Pancreas (tissue), 10 donors: ENCODE measurements at regions not wholly inside any gene's neighbourhood (a gene's known extent, or its start where the extent isn't known, plus 50 kb on each side); places are given as distances from the start of the nearest gene placed in this dataset.

ENCODE experiments used
- ATAC-seq, 4 donors: fragments of 200-7000 bp; cut with Tn5 transposase; one replicate each; pipeline versions ENCODE4 v1.8.0 to v1.9.1; 2020; ENCODE audit warnings: mild to moderate bottlenecking in 4 of 4, moderate library complexity in 4 of 4
- DNase-seq, 6 donors: peaks; one replicate each; pipeline ENCODE4 v3.0.0-alpha.2; 2020
- FAIRE-seq: peaks from 2 replicates; lab custom pipeline; 2012; peaks lifted over from hg19 to GRCh38; lab: Jason Lieb, UNC
- H3K27ac ChIP-seq, 4 donors: fragments of 200-600 bp; sonication (generic); 1 replicate in 3 of 4; 2 replicates in 1 of 4; pipeline versions ENCODE4 v1.5.0 to v1.8.0; 2020
- H3K27me3 ChIP-seq, 4 donors: fragments of 200-600 bp; one replicate each; pipeline ENCODE4 v1.8.0; 2021
- H3K36me3 ChIP-seq, 3 donors: fragments of 200-600 bp; sonication (generic) in 1 of 3; one replicate each; pipeline versions ENCODE4 v1.5.0 to v1.8.0; 2020 to 2021
- H3K4me1 ChIP-seq, 3 donors: fragments of 200-600 bp; one replicate each; pipeline ENCODE4 v1.8.0; 2021
- H3K4me3 ChIP-seq, 4 donors: fragments of 200-600 bp; sonication (generic) in 2 of 4; one replicate each; pipeline versions ENCODE4 v1.5.0 to v1.8.0; 2020 to 2021
- H3K9me3 ChIP-seq, 4 donors: fragments of 200-600 bp; one replicate each; pipeline ENCODE4 v1.8.0; 2021
- WGBS, 2 donors: extraction: QIAGEN DNeasy Blood & Tissue Kit; methylation state at CpG; one replicate each; pipeline ENCODE4 v1.1.7; 2013; 5-methylcytosine and 5-hydroxymethylcytosine counted together
- intact Hi-C, 3 donors: fragments of 100-400 bp; cut with DNase I; formaldehyde crosslinking; loops; one replicate each; pipeline versions ENCODE4 v1.11.1 to v1.14.2; 2022
- TF ChIP-seq, protein P1 (sequence below), 4 donors: fragments of 200-600 bp; sonication (generic) in 3 of 4; IDR thresholded peaks; one replicate each; pipeline versions ENCODE4 v1.5.0 to v1.8.0; 2021; ENCODE audit warnings: antibody characterized with exemption in 4 of 4
- donor health status: healthy with polysubstance abuse.
- donor health status: DM: no; HTN: no; CAD: no; lungs with moderate emphysema.
- donor health status: DM: no; HTN: no; CAD: no.
- donor health status: control.
- donor health status: control.
- donor health status: Bipolar disorder and iron deficiency.
- donor health status: DM: yes; HTN: yes; CAD: no.
- donor health status: DM: no; HTN: no; CAD: no.
- donor health status: DM: no; HTN: no; CAD: no.
- donor health status: DM: yes; HTN: yes; CAD: no.

DNA sequence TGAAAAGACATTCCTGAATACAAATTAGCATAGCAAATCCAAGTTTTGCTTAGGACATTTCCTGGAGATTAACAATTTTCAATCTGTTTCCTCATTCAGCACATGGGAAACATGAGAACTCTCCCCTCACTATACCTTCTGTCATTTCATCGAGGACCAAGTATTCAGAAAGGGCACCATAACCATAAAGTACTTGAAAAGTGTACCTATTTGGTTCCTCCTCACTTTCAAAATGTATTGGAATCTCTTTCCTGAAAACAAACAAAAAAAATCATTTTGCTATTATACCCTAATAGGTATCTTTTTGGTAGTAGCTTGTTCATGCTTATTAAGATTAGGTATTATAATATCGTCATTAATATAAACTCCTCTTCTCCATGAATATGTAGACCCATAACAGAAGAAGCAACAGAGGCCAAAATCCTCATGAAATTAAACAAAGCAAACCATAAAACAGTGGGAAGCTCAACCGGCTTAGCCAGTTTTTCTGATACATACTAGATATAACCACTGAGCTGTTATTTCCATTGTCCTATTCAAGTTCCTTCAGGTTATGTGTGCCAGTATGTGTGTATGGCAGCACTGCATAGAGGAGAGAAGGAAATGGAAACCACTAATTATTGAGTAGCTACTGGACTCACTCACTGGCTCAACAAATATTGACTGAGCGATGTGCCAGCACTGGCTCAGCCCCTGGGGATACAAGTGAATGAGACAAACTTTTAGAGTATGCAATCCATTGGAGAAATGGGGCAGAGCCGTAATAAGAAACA, 274.0 kb downstream of the MAFB start:
- Histone ChIP-seq H3K27me3 (no peaks in the 10 kb centered on the region), H3K27ac (no peak overlapping the region), H3K4me1 (no peaks in the 10 kb centered on the region), H3K36me3 (no peaks in the 10 kb centered on the region), H3K4me3 (no peak overlapping the region), H3K9me3 (no peaks in the 10 kb centered on the region)
- no peak for FAIRE-seq
- intact Hi-C loops: no loop called here
- TF ChIP-seq, protein P1, sequence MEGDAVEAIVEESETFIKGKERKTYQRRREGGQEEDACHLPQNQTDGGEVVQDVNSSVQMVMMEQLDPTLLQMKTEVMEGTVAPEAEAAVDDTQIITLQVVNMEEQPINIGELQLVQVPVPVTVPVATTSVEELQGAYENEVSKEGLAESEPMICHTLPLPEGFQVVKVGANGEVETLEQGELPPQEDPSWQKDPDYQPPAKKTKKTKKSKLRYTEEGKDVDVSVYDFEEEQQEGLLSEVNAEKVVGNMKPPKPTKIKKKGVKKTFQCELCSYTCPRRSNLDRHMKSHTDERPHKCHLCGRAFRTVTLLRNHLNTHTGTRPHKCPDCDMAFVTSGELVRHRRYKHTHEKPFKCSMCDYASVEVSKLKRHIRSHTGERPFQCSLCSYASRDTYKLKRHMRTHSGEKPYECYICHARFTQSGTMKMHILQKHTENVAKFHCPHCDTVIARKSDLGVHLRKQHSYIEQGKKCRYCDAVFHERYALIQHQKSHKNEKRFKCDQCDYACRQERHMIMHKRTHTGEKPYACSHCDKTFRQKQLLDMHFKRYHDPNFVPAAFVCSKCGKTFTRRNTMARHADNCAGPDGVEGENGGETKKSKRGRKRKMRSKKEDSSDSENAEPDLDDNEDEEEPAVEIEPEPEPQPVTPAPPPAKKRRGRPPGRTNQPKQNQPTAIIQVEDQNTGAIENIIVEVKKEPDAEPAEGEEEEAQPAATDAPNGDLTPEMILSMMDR (IDR thresholded peaks at IDR 0.05): no peak
- no peak for DNase-seq
- 57 to 63% methylated on average over 5 of the region's 5 CpGs for WGBS, 2 donors
- ATAC-seq: peak in 3 of 4 donors; percentile 53 to 78 (median 68)

DNA sequence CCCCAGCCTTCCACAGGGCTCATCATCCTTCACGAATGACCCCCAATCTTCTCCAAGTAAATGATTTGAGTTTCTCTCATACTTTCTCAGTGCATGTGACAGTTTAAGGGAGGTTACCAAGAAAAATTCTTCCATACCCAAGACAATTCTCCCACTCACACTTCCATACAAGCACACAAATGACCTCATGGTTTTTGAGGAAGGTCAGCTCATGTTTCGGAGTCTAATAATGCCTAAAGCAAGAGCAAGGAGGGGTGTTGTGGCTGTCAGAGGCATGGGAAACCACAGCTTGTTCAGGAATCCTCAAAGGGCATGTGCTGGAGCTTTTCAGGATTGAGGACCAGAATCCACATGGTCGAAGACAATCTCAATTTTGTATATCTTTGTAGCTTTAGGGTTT, 279.0 kb downstream of the MAFB start:
- no peaks in the 10 kb centered on the region for H3K9me3 ChIP-seq
- TF ChIP-seq, protein P1 (IDR thresholded peaks at IDR 0.05): no peak
- no peaks in the 10 kb centered on the region for H3K4me1 ChIP-seq
- ATAC-seq (no peak), FAIRE-seq (no peak), DNase-seq (no peak)
- intact Hi-C loops: no loop called here
- H3K4me3 ChIP-seq: no peak overlapping the region
- peaks cover 0 to 1% (median 0%) of the 10 kb centered on the region in 4 donors for H3K27me3 ChIP-seq
- no peaks in the 10 kb centered on the region for H3K36me3 ChIP-seq
- H3K27ac ChIP-seq: no peak overlapping the region
- WGBS, 2 donors: 68 to 69% methylated on average over 3 of the region's 3 CpGs

DNA sequence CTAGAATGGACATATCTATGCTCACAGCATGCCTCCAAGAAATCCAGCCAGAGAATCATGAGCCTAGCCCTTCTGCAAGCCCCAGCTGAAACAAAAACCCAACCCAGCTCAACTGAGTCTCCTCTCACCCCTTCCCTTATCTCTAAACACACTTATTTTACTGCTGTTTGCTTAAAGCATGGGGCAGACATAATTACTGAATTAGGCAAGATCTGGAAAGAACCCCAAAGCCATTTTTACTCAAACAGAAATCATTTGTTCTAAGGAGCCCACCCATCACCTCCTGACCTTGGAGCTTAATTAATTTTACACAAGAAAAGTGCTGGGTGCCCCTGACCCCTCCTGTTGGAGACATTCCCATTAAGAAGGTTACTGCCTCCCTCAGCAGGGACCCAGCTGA, 291.6 kb downstream of the MAFB start:
- no peaks in the 10 kb centered on the region for H3K4me1 ChIP-seq
- no peak for DNase-seq
- H3K9me3 ChIP-seq: no peaks in the 10 kb centered on the region
- FAIRE-seq: no peak
- TF ChIP-seq, protein P1 (IDR thresholded peaks at IDR 0.05): no peak
- no peak overlapping the region for H3K4me3 ChIP-seq
- no peaks in the 10 kb centered on the region for H3K36me3 ChIP-seq
- H3K27ac ChIP-seq: no peak overlapping the region
- no peak for ATAC-seq
- intact Hi-C loops: no loop called here
- no peaks in the 10 kb centered on the region for H3K27me3 ChIP-seq

DNA sequence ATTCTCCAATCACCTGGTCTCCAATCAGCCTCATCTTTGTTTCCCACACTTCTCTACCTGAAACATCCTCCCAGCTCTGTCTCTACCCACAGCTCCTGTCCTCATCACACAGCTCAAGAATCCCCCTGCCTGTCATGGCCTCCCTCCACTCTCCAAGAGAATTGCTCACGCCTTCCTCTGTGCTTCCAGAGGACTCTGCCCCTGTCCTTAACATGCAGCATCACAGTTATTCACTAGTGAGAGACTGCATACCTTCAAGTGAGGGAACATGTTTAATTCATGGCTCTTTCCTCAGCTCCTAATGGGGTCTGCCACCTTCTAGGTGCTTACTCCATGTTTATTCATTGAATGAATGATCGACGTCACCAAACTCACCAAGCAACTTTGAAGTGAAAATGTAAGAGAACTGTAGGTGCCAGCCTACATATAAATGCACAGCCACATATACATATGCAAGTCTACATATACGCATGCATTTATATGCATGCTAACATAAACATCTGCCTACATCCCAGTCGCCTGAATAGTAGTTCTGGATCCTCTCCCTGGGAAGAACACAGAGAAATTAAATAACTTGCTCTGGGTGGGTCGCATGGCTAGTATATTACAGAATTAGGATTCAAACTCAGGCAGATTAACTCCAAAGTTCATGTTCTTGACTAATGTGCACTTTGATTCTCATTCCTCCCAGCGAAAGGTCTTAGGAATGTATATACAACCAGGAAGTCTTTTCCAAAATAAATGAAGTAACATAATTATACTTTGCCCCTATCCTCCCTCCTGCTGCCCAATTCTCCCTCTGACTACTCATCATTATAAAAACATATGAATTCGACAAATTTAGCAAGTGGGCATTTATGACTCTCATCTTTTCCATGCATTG, 295.6 kb downstream of the MAFB start:
- no peaks in the 10 kb centered on the region for H3K9me3 ChIP-seq
- WGBS, 2 donors: 61 to 71% methylated on average over 8 of the region's 8 CpGs
- H3K4me3 ChIP-seq: no peak overlapping the region
- ATAC-seq: no peak
- no peak for DNase-seq
- H3K4me1 ChIP-seq: no peaks in the 10 kb centered on the region
- FAIRE-seq: no peak
- TF ChIP-seq, protein P1 (IDR thresholded peaks at IDR 0.05): no peak
- no peak overlapping the region for H3K27ac ChIP-seq
- H3K27me3 ChIP-seq: no peaks in the 10 kb centered on the region
- intact Hi-C loops: no loop called here
- H3K36me3 ChIP-seq: no peaks in the 10 kb centered on the region
